Liver (tissue), 8 donors: ENCODE measurements at regions not wholly inside any gene's neighbourhood (a gene's known extent, or its start where the extent isn't known, plus 50 kb on each side); places are given as distances from the start of the nearest gene placed in this dataset.

Source experiments
- DNase-seq: peaks from one replicate; pipeline ENCODE4 v3.0.0-alpha.2; 2017; ENCODE audit warnings: low spot score
- H3K27ac ChIP-seq, 2 donors: one replicate each; pipeline ENCODE4 v1.7.0; 2013; ENCODE audit warnings: inconsistent platforms in 2 of 2, low read length in 2 of 2, control low read depth in 1 of 2, low read depth in 1 of 2, mild to moderate bottlenecking in 1 of 2
- H3K27me3 ChIP-seq, 4 donors: one replicate each; pipeline versions ENCODE4 v1.6.1 to v1.7.0; 2013; ENCODE audit warnings: low read length in 3 of 4, inconsistent platforms in 1 of 4, mild to moderate bottlenecking in 1 of 4, moderate library complexity in 1 of 4; ENCODE audit not compliant: control insufficient read depth in 4 of 4, insufficient read depth in 4 of 4
- H3K36me3 ChIP-seq, 4 donors: one replicate each; pipeline versions ENCODE4 v1.6.1 to v1.7.0; 2013; ENCODE audit warnings: low read length in 3 of 4, mild to moderate bottlenecking in 3 of 4, low read depth in 1 of 4, moderate library complexity in 1 of 4; ENCODE audit not compliant: control insufficient read depth in 4 of 4, insufficient read depth in 3 of 4
- H3K4me1 ChIP-seq, 4 donors: one replicate each; pipeline versions ENCODE4 v1.6.1 to v1.7.0; 2013; ENCODE audit warnings: low read length in 3 of 4, mild to moderate bottlenecking in 3 of 4, moderate library complexity in 1 of 4; ENCODE audit not compliant: control insufficient read depth in 4 of 4, insufficient read depth in 4 of 4
- H3K4me3 ChIP-seq, 3 donors: one replicate each; pipeline versions ENCODE4 v1.6.1 to v1.7.0; 2013; ENCODE audit warnings: low read length in 3 of 3, control low read depth in 1 of 3, low read depth in 1 of 3, mild to moderate bottlenecking in 1 of 3
- H3K9ac ChIP-seq, 2 donors: one replicate each; pipeline ENCODE4 v1.7.0; 2013; ENCODE audit warnings: low read length in 2 of 2, mild to moderate bottlenecking in 2 of 2, moderate library complexity in 2 of 2, control low read depth in 1 of 2, low read depth in 1 of 2
- H3K9me3 ChIP-seq, 4 donors: one replicate each; pipeline versions ENCODE4 v1.6.1 to v1.7.0; 2013; ENCODE audit warnings: low read length in 3 of 4; ENCODE audit not compliant: control insufficient read depth in 4 of 4
- EGR1 ChIP-seq, 2 donors: IDR thresholded peaks; 2 replicates each; pipeline ENCODE4 v1.6.1; 2016 to 2018; ENCODE audit warnings: antibody characterized with exemption in 2 of 2, low read depth in 2 of 2
- FOXA1 ChIP-seq: IDR thresholded peaks from 2 replicates; pipeline ENCODE4 v1.6.1; 2016; ENCODE audit warnings: antibody characterized with exemption
- FOXA2 ChIP-seq: IDR thresholded peaks from 2 replicates; pipeline ENCODE4 v1.6.1; 2016; ENCODE audit warnings: antibody characterized with exemption
- GABPA ChIP-seq, 2 donors: IDR thresholded peaks in 1 of 2; conservative IDR thresholded peaks in 1 of 2; 2 replicates each; pipeline ENCODE4 v1.6.1; 2016; ENCODE audit warnings: antibody characterized with exemption in 2 of 2, mild to moderate bottlenecking in 1 of 2, moderate library complexity in 1 of 2
- HNF4A ChIP-seq, 2 donors: conservative IDR thresholded peaks; 2 replicates each; pipeline ENCODE4 v1.6.1; 2016; ENCODE audit warnings: antibody characterized with exemption in 2 of 2, mild to moderate bottlenecking in 2 of 2
- HNF4G ChIP-seq: IDR thresholded peaks from 2 replicates; pipeline ENCODE4 v1.6.1; 2016; ENCODE audit warnings: antibody characterized with exemption
- JUND ChIP-seq, 2 donors: IDR thresholded peaks; 2 replicates each; pipeline ENCODE4 v1.6.1; 2016; ENCODE audit warnings: antibody characterized with exemption in 2 of 2
- NR2F2 ChIP-seq: IDR thresholded peaks from 2 replicates; pipeline ENCODE4 v1.6.1; 2016; ENCODE audit warnings: antibody characterized with exemption
- RAD21 ChIP-seq, 2 donors: IDR thresholded peaks; 2 replicates each; pipeline ENCODE4 v1.6.1; 2016; ENCODE audit warnings: antibody characterized with exemption in 2 of 2, mild to moderate bottlenecking in 2 of 2
- RXRA ChIP-seq, 2 donors: IDR thresholded peaks; 2 replicates each; pipeline ENCODE4 v1.6.1; 2017 to 2018; ENCODE audit warnings: antibody characterized with exemption in 2 of 2, mild to moderate bottlenecking in 1 of 2
- SP1 ChIP-seq: IDR thresholded peaks from 2 replicates; pipeline ENCODE4 v1.6.1; 2018; ENCODE audit warnings: antibody characterized with exemption, mild to moderate bottlenecking
- TAF1 ChIP-seq: conservative IDR thresholded peaks from 2 replicates; pipeline ENCODE4 v1.6.1; 2016; ENCODE audit warnings: antibody characterized with exemption, mild to moderate bottlenecking
- YY1 ChIP-seq: IDR thresholded peaks from 2 replicates; pipeline ENCODE4 v1.6.1; 2016; ENCODE audit warnings: antibody characterized with exemption, mild to moderate bottlenecking
- WGBS: extraction: QIAGEN DNeasy Blood & Tissue Kit; methylation state at CpG from one replicate; pipeline ENCODE4 v1.1.7; 2013; 5-methylcytosine and 5-hydroxymethylcytosine counted together
- TF ChIP-seq, protein P1 (sequence below): IDR thresholded peaks from 2 replicates; pipeline ENCODE4 v1.6.1; 2016; ENCODE audit warnings: antibody characterized with exemption, mild to moderate bottlenecking
- TF ChIP-seq, protein P2 (sequence below): IDR thresholded peaks from 2 replicates; pipeline ENCODE4 v1.6.1; 2016; ENCODE audit warnings: antibody characterized with exemption
- TF ChIP-seq, protein P3 (sequence below): IDR thresholded peaks from 2 replicates; pipeline ENCODE4 v1.6.1; 2016; ENCODE audit warnings: antibody characterized with exemption
- TF ChIP-seq, protein P4 (sequence below): fragments of 150-350 bp; IDR thresholded peaks from 2 replicates; pipeline ENCODE4 v1.5.1; 2017; ENCODE audit warnings: improper control_type of control experiment, low read depth, low read length; ENCODE audit not compliant: missing input control
- donor health status: healthy.
- donor health status: healthy.
- donor health status: healthy.
- donor health status: healthy.
- donor health status: healthy.

- no peak for DNase-seq
- H3K9ac ChIP-seq = no peak overlapping the region
- H3K36me3 ChIP-seq = no peaks in the 10 kb centered on the region
- H3K9me3 ChIP-seq = no peaks in the 10 kb centered on the region
- no peaks in the 10 kb centered on the region for H3K4me1 ChIP-seq
- WGBS = 36% methylated on average over 6 of the region's 6 CpGs
- no peaks in the 10 kb centered on the region for H3K27me3 ChIP-seq
- H3K27ac ChIP-seq = no peak overlapping the region
- no peak overlapping the region for H3K4me3 ChIP-seq
- TF ChIP-seq RAD21 (IDR thresholded peaks at IDR 0.05) (no peak), HNF4G (no peak), TAF1 (no peak), SP1 (no peak), NR2F2 (no peak), GABPA (IDR thresholded peaks at IDR 0.05 in 1 of 2, conservative IDR thresholded peaks at IDR 0.05 in 1 of 2) (no peak)
- TF ChIP-seq, protein P1, sequence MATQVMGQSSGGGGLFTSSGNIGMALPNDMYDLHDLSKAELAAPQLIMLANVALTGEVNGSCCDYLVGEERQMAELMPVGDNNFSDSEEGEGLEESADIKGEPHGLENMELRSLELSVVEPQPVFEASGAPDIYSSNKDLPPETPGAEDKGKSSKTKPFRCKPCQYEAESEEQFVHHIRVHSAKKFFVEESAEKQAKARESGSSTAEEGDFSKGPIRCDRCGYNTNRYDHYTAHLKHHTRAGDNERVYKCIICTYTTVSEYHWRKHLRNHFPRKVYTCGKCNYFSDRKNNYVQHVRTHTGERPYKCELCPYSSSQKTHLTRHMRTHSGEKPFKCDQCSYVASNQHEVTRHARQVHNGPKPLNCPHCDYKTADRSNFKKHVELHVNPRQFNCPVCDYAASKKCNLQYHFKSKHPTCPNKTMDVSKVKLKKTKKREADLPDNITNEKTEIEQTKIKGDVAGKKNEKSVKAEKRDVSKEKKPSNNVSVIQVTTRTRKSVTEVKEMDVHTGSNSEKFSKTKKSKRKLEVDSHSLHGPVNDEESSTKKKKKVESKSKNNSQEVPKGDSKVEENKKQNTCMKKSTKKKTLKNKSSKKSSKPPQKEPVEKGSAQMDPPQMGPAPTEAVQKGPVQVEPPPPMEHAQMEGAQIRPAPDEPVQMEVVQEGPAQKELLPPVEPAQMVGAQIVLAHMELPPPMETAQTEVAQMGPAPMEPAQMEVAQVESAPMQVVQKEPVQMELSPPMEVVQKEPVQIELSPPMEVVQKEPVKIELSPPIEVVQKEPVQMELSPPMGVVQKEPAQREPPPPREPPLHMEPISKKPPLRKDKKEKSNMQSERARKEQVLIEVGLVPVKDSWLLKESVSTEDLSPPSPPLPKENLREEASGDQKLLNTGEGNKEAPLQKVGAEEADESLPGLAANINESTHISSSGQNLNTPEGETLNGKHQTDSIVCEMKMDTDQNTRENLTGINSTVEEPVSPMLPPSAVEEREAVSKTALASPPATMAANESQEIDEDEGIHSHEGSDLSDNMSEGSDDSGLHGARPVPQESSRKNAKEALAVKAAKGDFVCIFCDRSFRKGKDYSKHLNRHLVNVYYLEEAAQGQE = no peak
These were observed 541.7 kb downstream of the NOVA1 start for GRCh38 chr14:26056036-26056616.

- Histone ChIP-seq H3K27ac (no peak overlapping the region), H3K9ac (no peak overlapping the region), H3K36me3 (no peaks in the 10 kb centered on the region), H3K27me3 (no peaks in the 10 kb centered on the region), H3K4me1 (no peaks in the 10 kb centered on the region), H3K9me3 (no peaks in the 10 kb centered on the region), H3K4me3 (no peak overlapping the region)
- TF ChIP-seq FOXA1 (no peak), NR2F2 (no peak), HNF4A (conservative IDR thresholded peaks at IDR 0.05) (no peak), TAF1 (no peak), RXRA (IDR thresholded peaks at IDR 0.05) (no peak), YY1 (no peak), SP1 (no peak), EGR1 (IDR thresholded peaks at IDR 0.05; ENCODE audit: low read depth in 2 of 2) (no peak), FOXA2 (no peak), HNF4G (no peak), GABPA (IDR thresholded peaks at IDR 0.05 in 1 of 2, conservative IDR thresholded peaks at IDR 0.05 in 1 of 2) (no peak), JUND (IDR thresholded peaks at IDR 0.05) (no peak)
- TF ChIP-seq, protein P2, sequence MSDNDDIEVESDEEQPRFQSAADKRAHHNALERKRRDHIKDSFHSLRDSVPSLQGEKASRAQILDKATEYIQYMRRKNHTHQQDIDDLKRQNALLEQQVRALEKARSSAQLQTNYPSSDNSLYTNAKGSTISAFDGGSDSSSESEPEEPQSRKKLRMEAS = no peak
- TF ChIP-seq, protein P3, sequence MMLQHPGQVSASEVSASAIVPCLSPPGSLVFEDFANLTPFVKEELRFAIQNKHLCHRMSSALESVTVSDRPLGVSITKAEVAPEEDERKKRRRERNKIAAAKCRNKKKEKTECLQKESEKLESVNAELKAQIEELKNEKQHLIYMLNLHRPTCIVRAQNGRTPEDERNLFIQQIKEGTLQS = no peak
- TF ChIP-seq, protein P1 = no peak
- TF ChIP-seq, protein P4, sequence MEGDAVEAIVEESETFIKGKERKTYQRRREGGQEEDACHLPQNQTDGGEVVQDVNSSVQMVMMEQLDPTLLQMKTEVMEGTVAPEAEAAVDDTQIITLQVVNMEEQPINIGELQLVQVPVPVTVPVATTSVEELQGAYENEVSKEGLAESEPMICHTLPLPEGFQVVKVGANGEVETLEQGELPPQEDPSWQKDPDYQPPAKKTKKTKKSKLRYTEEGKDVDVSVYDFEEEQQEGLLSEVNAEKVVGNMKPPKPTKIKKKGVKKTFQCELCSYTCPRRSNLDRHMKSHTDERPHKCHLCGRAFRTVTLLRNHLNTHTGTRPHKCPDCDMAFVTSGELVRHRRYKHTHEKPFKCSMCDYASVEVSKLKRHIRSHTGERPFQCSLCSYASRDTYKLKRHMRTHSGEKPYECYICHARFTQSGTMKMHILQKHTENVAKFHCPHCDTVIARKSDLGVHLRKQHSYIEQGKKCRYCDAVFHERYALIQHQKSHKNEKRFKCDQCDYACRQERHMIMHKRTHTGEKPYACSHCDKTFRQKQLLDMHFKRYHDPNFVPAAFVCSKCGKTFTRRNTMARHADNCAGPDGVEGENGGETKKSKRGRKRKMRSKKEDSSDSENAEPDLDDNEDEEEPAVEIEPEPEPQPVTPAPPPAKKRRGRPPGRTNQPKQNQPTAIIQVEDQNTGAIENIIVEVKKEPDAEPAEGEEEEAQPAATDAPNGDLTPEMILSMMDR = no peak
- no peak for DNase-seq
These were observed 565.5 kb downstream of the NOVA1 start for GRCh38 chr14:26032348-26032747.
